ENCODE measurements at regions not wholly inside any gene's neighbourhood (a gene's known extent, or its start where the extent isn't known, plus 50 kb on each side); places are given as distances from the start of the nearest gene placed in this dataset.

GRCh38 chr2:59076079-59076619, 835.0 kb upstream of the FANCL start:
- TF ChIP-seq CTCF (IDR thresholded peaks at IDR 0.05) = no peak
- TF ChIP-seq EZH2 (IDR thresholded peaks at IDR 0.05; ENCODE audit: borderline replicate concordance, insufficient read depth, low read depth, low read length, poor library complexity, severe bottlenecking) = no peak
